CD4-positive, alpha-beta memory T cell (primary cell): ENCODE measurements at regions not wholly inside any gene's neighbourhood (a gene's known extent, or its start where the extent isn't known, plus 50 kb on each side); places are given as distances from the start of the nearest gene placed in this dataset.

Experiments
- CTCF ChIA-PET: fragments of 350-600 bp; sonication (Branson Sonifier 250); formaldehyde crosslinking; loops from one replicate; lab custom pipeline; 2021; ENCODE audit warnings: inconsistent platforms; ENCODE audit not compliant: partially characterized antibody; lab: Charles Lee
- POLR2A ChIA-PET: fragments of 350-600 bp; sonication (Branson Sonifier 250); formaldehyde crosslinking; loops from one replicate; lab custom pipeline; 2021; ENCODE audit not compliant: partially characterized antibody; lab: Charles Lee
- DNase-seq, 5 donors: peaks; one replicate each; pipeline versions ENCODE4 v3.0.0 to v3.0.0-alpha.2; 2020 to 2022; ENCODE audit warnings: mixed read lengths in 1 of 5
- H3K27ac ChIP-seq: one replicate; pipeline ENCODE4 v1.7.0; 2013; ENCODE audit warnings: low read depth, low read length
- H3K27me3 ChIP-seq: 2 replicates; pipeline ENCODE4 v1.7.0; 2013; ENCODE audit warnings: mild to moderate bottlenecking, low read length, moderate library complexity; ENCODE audit not compliant: insufficient read depth
- H3K36me3 ChIP-seq: 2 replicates; pipeline ENCODE4 v1.7.0; 2013; ENCODE audit warnings: mild to moderate bottlenecking, low read length, moderate library complexity; ENCODE audit not compliant: insufficient read depth
- H3K4me1 ChIP-seq: 2 replicates; pipeline ENCODE4 v1.7.0; 2013; ENCODE audit warnings: mild to moderate bottlenecking, low read length, moderate library complexity; ENCODE audit not compliant: insufficient read depth
- H3K4me3 ChIP-seq, 2 donors: one replicate each; pipeline ENCODE4 v1.7.0; 2013; ENCODE audit warnings: low read length in 2 of 2, mild to moderate bottlenecking in 1 of 2
- H3K9me3 ChIP-seq, 2 donors: one replicate each; pipeline ENCODE4 v1.7.0; 2013; ENCODE audit warnings: low read length in 2 of 2, control low read depth in 1 of 2; ENCODE audit not compliant: control insufficient read depth in 1 of 2
- H3K27ac Mint-ChIP-seq, 7 donors: one replicate each; pipeline ENCODE4 v1.8.0; 2020 to 2021; ENCODE audit warnings: mixed read lengths in 7 of 7, mild to moderate bottlenecking in 6 of 7, inconsistent platforms in 3 of 7, moderate library complexity in 3 of 7
- H3K27me3 Mint-ChIP-seq, 2 donors: one replicate each; pipeline ENCODE4 v1.8.0; 2020 to 2021; ENCODE audit warnings: mixed read lengths in 2 of 2
- H3K36me3 Mint-ChIP-seq, 2 donors: one replicate each; pipeline ENCODE4 v1.8.0; 2020 to 2021; ENCODE audit warnings: mixed read lengths in 2 of 2, inconsistent platforms in 1 of 2, mild to moderate bottlenecking in 1 of 2
- H3K4me1 Mint-ChIP-seq, 4 donors: one replicate each; pipeline ENCODE4 v1.8.0; 2020 to 2021; ENCODE audit warnings: mixed read lengths in 4 of 4, mild to moderate bottlenecking in 1 of 4
- H3K4me3 Mint-ChIP-seq, 8 donors: one replicate each; pipeline ENCODE4 v1.8.0; 2020 to 2021; ENCODE audit warnings: mixed read lengths in 8 of 8, mild to moderate bottlenecking in 7 of 8, moderate library complexity in 6 of 8, inconsistent platforms in 3 of 8
- H3K9me3 Mint-ChIP-seq, 8 donors: one replicate each; pipeline ENCODE4 v1.8.0; 2020 to 2021; ENCODE audit warnings: mixed read lengths in 8 of 8, mild to moderate bottlenecking in 5 of 8, inconsistent platforms in 3 of 8, moderate library complexity in 1 of 8
- intact Hi-C: fragments of 100-400 bp; cut with micrococcal nuclease; formaldehyde crosslinking; loops from one replicate; pipeline ENCODE4 v1.15.1; 2023

DNA sequence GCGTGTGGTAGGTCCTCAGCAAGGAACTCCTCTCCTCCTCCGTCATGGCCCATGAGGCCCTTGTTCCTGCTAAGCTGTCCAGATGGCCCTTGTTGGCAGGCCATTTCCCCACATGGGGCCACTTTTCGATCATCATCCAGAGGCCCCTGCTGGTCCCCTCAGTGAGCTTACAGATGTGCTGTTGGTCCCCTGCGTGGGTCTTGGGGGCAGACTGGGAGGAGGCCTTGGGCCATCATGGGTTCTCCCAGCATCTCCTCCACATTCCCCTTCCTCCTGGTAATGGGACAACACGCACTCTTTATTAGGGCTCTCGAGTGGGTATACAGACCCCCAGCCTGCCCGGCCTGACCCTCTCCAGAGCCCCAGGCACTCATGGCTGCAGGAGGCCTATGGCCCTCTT lies 114.7 kb downstream of the BEGAIN start:
- Histone ChIP-seq H3K27ac (no peak overlapping the region), H3K36me3 (no peaks in the 10 kb centered on the region), H3K9me3 (no peaks in the 10 kb centered on the region), H3K27me3 (no peaks in the 10 kb centered on the region), H3K4me3 (no peak overlapping the region), H3K4me1 (no peaks in the 10 kb centered on the region)
- Mint-ChIP-seq H3K4me1 (no peaks in the 10 kb centered on the region), H3K27me3 (no peaks in the 10 kb centered on the region), H3K4me3 (no peak overlapping the region), H3K36me3 (peaks cover 7 to 24% of the 10 kb centered on the region in 2 donors), H3K27ac (no peak overlapping the region), H3K9me3 (no peaks in the 10 kb centered on the region)
- POLR2A ChIA-PET = no interaction called here
- intact Hi-C loops = no loop called here
- CTCF ChIA-PET = no interaction called here
- no peak for DNase-seq

DNA sequence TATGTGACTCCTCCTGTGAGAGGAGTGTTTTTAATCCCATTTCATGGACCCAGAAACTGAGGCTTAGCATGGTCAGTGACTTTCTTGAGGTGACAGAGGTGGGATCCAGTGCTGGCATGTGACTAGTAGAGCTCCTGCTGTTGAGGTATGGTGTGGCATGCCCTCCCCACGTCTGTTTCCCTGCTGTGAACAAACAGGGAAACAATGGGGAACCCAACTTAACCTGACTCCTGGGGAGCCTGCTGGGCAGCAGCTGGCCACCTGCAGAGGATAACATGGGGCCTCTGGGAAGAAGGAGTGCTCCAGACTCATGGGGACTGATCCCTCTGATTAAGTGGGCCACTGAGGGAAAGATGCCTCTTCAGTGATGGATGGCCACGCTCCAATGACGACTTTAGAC lies 114.0 kb downstream of the BEGAIN start:
- H3K9me3 ChIP-seq = no peaks in the 10 kb centered on the region
- ChIA-PET POLR2A (no interaction called here), CTCF (no interaction called here)
- H3K4me3 ChIP-seq = no peak overlapping the region
- Mint-ChIP-seq H3K27me3 (no peaks in the 10 kb centered on the region), H3K9me3 (no peaks in the 10 kb centered on the region), H3K27ac (no peak overlapping the region), H3K4me1 (no peaks in the 10 kb centered on the region), H3K4me3 (no peak overlapping the region), H3K36me3 (peaks cover 7 to 24% of the 10 kb centered on the region in 2 donors)
- no peaks in the 10 kb centered on the region for H3K27me3 ChIP-seq
- intact Hi-C loops = no loop called here
- H3K27ac ChIP-seq = no peak overlapping the region
- no peaks in the 10 kb centered on the region for H3K4me1 ChIP-seq
- H3K36me3 ChIP-seq = no peaks in the 10 kb centered on the region
- no peak for DNase-seq

DNA sequence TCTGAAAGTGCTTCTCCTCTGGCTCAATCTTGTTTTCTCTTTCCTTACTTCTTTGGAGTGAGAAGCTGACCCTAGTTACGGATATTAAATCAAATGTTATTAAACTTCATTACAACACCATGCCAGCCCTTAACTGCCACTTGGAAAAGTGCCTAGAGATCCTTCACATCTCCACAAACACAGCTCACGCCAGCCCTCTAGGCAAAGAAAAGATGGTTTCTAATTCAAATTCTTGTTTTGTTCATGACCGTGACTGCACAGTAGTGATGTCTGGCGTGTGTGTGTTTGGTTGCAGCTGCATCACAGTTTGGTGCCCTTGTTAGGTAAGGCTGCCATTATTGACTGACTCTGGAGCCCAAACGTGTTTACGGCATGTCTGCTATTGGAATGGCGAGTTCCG lies 113.0 kb downstream of the BEGAIN start:
- no peak overlapping the region for H3K4me3 Mint-ChIP-seq
- peaks cover 7 to 19% of the 10 kb centered on the region in 2 donors for H3K36me3 Mint-ChIP-seq
- no peaks in the 10 kb centered on the region for H3K4me1 Mint-ChIP-seq
- no peak overlapping the region for H3K27ac Mint-ChIP-seq
- H3K4me3 ChIP-seq = no peak overlapping the region
- no peaks in the 10 kb centered on the region for H3K4me1 ChIP-seq
- no peaks in the 10 kb centered on the region for H3K9me3 ChIP-seq
- H3K9me3 Mint-ChIP-seq = no peaks in the 10 kb centered on the region
- ChIA-PET POLR2A (no interaction called here), CTCF (interaction anchor here (1.3 kb wide), 1 partner anchor 171 kb away, joined by 5 read pairs; no protein-coding TSS in a partner anchor)
- intact Hi-C loops = no loop called here
- no peaks in the 10 kb centered on the region for H3K36me3 ChIP-seq
- no peak for DNase-seq
- no peak overlapping the region for H3K27ac ChIP-seq
- no peaks in the 10 kb centered on the region for H3K27me3 ChIP-seq
- H3K27me3 Mint-ChIP-seq = no peaks in the 10 kb centered on the region

DNA sequence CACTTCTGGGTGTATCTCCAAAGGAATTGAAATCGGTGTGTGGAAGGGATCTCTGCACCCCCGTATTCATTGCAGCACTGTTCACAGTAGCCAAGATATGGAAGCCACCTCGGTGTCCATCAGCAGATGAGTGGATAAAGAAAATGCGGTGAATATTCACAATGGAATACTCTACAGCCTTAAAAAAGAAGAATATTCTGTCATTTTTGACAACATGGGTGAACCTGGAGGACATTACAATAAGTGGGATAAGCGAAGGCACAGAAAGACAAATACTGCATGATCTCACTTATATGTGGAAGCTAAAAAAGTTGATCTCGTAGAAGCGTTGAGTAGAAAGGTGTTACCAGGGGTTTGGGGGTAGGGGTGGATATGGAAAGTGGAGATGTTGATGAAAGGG lies 111.9 kb downstream of the BEGAIN start:
- intact Hi-C loops = no loop called here
- no peak overlapping the region for H3K27ac ChIP-seq
- Mint-ChIP-seq H3K36me3 (peaks cover 7 to 13% of the 10 kb centered on the region in 2 donors), H3K27ac (no peak overlapping the region), H3K27me3 (no peaks in the 10 kb centered on the region), H3K9me3 (no peaks in the 10 kb centered on the region), H3K4me1 (no peaks in the 10 kb centered on the region), H3K4me3 (no peak overlapping the region)
- H3K36me3 ChIP-seq = no peaks in the 10 kb centered on the region
- no peaks in the 10 kb centered on the region for H3K4me1 ChIP-seq
- no peaks in the 10 kb centered on the region for H3K9me3 ChIP-seq
- CTCF ChIA-PET = interaction anchor here (1.3 kb wide), 1 partner anchor 170 kb away, joined by 5 read pairs; no protein-coding TSS in a partner anchor
- no peak overlapping the region for H3K4me3 ChIP-seq
- no peak for DNase-seq
- no peaks in the 10 kb centered on the region for H3K27me3 ChIP-seq
- POLR2A ChIA-PET = no interaction called here

DNA sequence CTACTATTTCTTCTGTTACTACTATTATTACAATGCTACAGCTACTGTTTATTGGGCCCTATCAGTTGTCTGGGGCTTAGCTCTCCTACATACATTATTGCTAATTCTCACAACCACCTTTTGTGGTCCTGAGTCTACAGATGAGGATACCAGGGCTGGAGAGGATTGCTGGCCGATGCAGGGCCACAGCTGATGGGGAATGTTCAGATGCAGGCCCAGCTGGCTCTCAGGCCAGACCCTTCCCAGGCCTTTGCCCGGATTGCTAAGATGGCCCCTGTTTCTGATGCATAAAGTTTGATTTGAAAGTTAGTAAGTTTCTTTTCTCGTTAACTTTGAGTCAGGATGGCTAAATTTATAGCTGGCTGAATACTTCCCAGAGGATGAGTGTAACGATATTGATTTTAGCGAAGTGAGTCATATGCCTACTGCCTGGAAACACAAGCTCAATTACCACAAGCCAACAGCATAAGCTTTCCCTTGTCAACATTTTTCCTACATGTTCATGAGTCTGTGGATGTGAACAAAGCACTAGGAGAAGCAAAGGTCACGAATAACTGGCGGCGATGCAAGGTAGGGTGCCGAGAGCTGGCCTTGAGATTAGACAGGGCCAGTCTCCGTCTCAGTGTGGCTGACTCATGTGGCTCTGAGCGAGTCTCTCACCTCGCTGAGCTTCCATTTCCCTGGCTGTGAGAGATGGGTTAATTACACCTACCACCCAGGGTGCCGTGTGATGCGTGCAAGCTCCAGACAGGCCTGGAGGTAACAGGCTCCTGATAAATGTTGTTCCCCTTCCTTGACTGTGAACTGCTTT lies 111.0 kb downstream of the BEGAIN start:
- no peak overlapping the region for H3K27ac ChIP-seq
- ChIA-PET CTCF (no interaction called here), POLR2A (no interaction called here)
- H3K4me1 ChIP-seq = no peaks in the 10 kb centered on the region
- intact Hi-C loops = no loop called here
- no peaks in the 10 kb centered on the region for H3K9me3 ChIP-seq
- no peaks in the 10 kb centered on the region for H3K27me3 ChIP-seq
- Mint-ChIP-seq H3K4me3 (no peak overlapping the region), H3K36me3 (peaks cover 7 to 11% of the 10 kb centered on the region in 2 donors), H3K27me3 (no peaks in the 10 kb centered on the region), H3K4me1 (no peaks in the 10 kb centered on the region), H3K9me3 (no peaks in the 10 kb centered on the region), H3K27ac (no peak overlapping the region)
- H3K36me3 ChIP-seq = no peaks in the 10 kb centered on the region
- H3K4me3 ChIP-seq = no peak overlapping the region
- no peak for DNase-seq

DNA sequence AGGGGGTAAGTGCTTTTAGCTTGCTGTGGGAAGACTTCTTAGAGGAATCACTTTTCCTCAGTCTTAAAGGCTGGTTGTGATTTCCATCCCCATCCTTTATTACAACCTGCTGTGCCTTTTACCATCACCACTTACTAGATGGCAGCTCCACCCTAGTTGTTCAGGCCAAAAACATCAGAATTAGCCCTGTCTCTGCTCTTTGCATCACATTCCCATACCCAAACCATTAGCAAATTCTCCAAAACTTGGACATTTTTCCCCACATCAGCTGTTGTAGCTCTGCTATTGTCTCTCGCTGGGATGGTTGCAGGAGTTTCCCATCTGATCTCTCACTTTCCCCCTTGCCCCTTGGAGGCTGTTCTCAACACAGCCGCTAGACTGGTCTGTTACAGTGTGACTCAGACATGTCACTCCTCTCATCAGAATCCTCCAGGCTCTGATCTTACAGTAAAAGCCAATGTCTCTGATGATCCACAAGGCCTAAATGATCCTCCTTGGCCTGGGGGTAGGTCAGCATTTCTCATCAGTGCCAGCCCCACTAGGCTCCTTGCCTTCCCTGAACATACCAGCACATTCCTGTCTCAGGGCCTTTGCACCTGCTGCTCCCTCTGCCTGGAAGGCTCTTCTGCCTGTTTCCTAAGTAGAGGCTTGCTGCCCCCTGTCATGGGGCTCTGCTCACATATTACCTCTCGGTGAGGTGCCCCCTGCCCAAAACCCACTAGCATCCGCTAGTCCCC lies 102.5 kb downstream of the BEGAIN start:
- intact Hi-C loops = no loop called here
- H3K4me1 ChIP-seq = peaks cover 14% of the 10 kb centered on the region
- POLR2A ChIA-PET = no interaction called here
- no peak overlapping the region for H3K4me3 ChIP-seq
- H3K36me3 ChIP-seq = no peaks in the 10 kb centered on the region
- no peak overlapping the region for H3K27ac ChIP-seq
- Mint-ChIP-seq H3K4me3 (no peak overlapping the region), H3K9me3 (peaks cover 0 to 4% (median 0%) of the 10 kb centered on the region in 8 donors), H3K4me1 (peaks cover 14 to 30% (median 16%) of the 10 kb centered on the region in 4 donors), H3K27ac (peak overlapping the region in 1 of 7 donors; percentile 85), H3K27me3 (no peaks in the 10 kb centered on the region), H3K36me3 (peaks cover 23 to 33% of the 10 kb centered on the region in 2 donors)
- H3K27me3 ChIP-seq = no peaks in the 10 kb centered on the region
- no peak for DNase-seq
- no peaks in the 10 kb centered on the region for H3K9me3 ChIP-seq
- CTCF ChIA-PET = no interaction called here

DNA sequence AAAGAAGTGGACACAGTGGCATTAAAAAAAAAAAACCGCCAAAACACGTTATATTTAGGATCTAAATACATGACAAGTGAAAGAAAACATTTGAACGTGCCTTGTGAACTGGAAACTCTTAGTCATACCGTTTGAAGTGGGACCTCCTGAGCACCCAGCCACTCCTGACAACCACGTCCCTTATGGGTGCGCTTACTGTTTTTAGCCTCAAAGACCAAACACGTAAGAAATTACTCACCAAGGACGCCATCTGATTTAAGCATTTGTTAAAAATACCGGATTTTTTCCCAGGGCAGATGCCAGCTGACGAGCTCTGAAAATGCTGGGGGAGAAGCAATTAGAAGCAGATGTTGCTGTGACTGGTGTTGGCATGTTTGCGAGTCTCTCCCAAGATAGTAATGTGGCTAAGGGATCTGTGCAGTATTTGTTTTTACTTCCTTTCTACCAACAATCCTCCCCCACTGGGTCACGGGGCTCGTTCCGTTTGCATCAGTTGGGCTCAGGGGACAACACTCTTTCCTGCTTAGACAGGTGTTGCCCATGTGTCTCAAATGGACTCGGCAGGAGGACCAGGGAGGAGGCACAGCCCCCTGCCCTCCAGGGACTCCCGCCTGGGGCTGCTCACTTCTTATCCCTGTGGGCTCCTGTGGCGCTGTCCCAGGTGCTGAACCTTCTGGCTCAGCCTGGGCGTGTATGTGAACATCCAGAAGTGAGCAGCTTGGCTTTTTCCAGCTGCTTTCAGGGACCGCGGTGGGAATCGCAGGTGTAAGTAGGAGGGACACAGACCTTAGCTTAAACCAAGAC lies 101.0 kb downstream of the BEGAIN start:
- H3K27ac Mint-ChIP-seq = peak overlapping the region in 1 of 7 donors; percentile 66
- H3K9me3 Mint-ChIP-seq = peaks cover 0 to 4% (median 0%) of the 10 kb centered on the region in 8 donors
- peaks cover 14 to 30% (median 16%) of the 10 kb centered on the region in 4 donors for H3K4me1 Mint-ChIP-seq
- DNase-seq = peak in 4 of 5 donors; percentile 31 to 51 (median 40)
- ChIA-PET CTCF (no interaction called here), POLR2A (no interaction called here)
- Histone ChIP-seq H3K27me3 (no peaks in the 10 kb centered on the region), H3K4me1 (peaks cover 14% of the 10 kb centered on the region), H3K27ac (no peak overlapping the region), H3K4me3 (no peak overlapping the region), H3K36me3 (no peaks in the 10 kb centered on the region), H3K9me3 (no peaks in the 10 kb centered on the region)
- intact Hi-C loops = no loop called here
- H3K36me3 Mint-ChIP-seq = peaks cover 25 to 33% of the 10 kb centered on the region in 2 donors
- H3K27me3 Mint-ChIP-seq = no peaks in the 10 kb centered on the region
- H3K4me3 Mint-ChIP-seq = peak overlapping the region in 3 of 8 donors; percentile 8 to 45 (median 35)
